HFFc6 (cell line): ENCODE measurements at regions not wholly inside any gene's neighbourhood (a gene's known extent, or its start where the extent isn't known, plus 50 kb on each side); places are given as distances from the start of the nearest gene placed in this dataset.

Source experiments
- DNase-seq: peaks from one replicate; pipeline ENCODE4 v3.0.0-alpha.2; 2018
- H3K27ac Mint-ChIP-seq: 2 replicates; pipeline ENCODE4 v1.8.0; 2020; ENCODE audit warnings: mild to moderate bottlenecking, mixed read lengths
- H3K27me3 Mint-ChIP-seq: 2 replicates; pipeline ENCODE4 v1.8.0; 2021; ENCODE audit warnings: mild to moderate bottlenecking, moderate library complexity, mixed read lengths; ENCODE audit not compliant: insufficient read depth
- H3K36me3 Mint-ChIP-seq: 2 replicates; pipeline ENCODE4 v1.8.0; 2021; ENCODE audit warnings: low read depth, mixed read lengths
- H3K4me1 Mint-ChIP-seq: 2 replicates; pipeline ENCODE4 v1.8.0; 2020; ENCODE audit warnings: low read depth, mixed read lengths
- H3K4me3 Mint-ChIP-seq: 2 replicates; pipeline ENCODE4 v1.8.0; 2020; ENCODE audit warnings: mild to moderate bottlenecking, moderate library complexity, mixed read lengths
- H3K9me3 Mint-ChIP-seq: 2 replicates; pipeline ENCODE4 v1.8.0; 2020; ENCODE audit warnings: mild to moderate bottlenecking, mixed read lengths
- CTCF ChIP-seq: fragments of 200-600 bp; sonication (generic); IDR thresholded peaks from 2 replicates; pipeline ENCODE4 v1.5.0; 2021; ENCODE audit warnings: antibody characterized with exemption, mild to moderate bottlenecking

- H3K36me3 Mint-ChIP-seq = no peaks in the 10 kb centered on the region
- no peak overlapping the region for H3K4me3 Mint-ChIP-seq
- DNase-seq = no peak
- peaks cover 31% of the 10 kb centered on the region for H3K9me3 Mint-ChIP-seq
- no peaks in the 10 kb centered on the region for H3K27me3 Mint-ChIP-seq
- no peak overlapping the region for H3K27ac Mint-ChIP-seq
- H3K4me1 Mint-ChIP-seq = no peaks in the 10 kb centered on the region
- TF ChIP-seq CTCF = no peak
These were observed 791.7 kb upstream of the PHF14 start for GRCh38 chr7:10181996-10182395.

GRCh38 chr7:10192074-10192473, 781.6 kb upstream of the PHF14 start:
- Mint-ChIP-seq H3K4me3 (no peak overlapping the region), H3K4me1 (no peaks in the 10 kb centered on the region), H3K9me3 (peaks cover 4% of the 10 kb centered on the region; the same call in 1 of the 2 replicates), H3K36me3 (no peaks in the 10 kb centered on the region), H3K27me3 (no peaks in the 10 kb centered on the region), H3K27ac (no peak overlapping the region)
- no peak for TF ChIP-seq CTCF
- DNase-seq = no peak

GRCh38 chr7:10205696-10206095, 768.0 kb upstream of the PHF14 start:
- Mint-ChIP-seq H3K4me3 (no peak overlapping the region), H3K9me3 (peaks cover 53% of the 10 kb centered on the region), H3K4me1 (no peaks in the 10 kb centered on the region), H3K36me3 (no peaks in the 10 kb centered on the region), H3K27ac (no peak overlapping the region), H3K27me3 (peaks cover 2% of the 10 kb centered on the region; the same call in 1 of the 2 replicates)
- no peak for DNase-seq
- no peak for TF ChIP-seq CTCF

GRCh38 chr7:10210000-10210399, 763.7 kb upstream of the PHF14 start:
- Mint-ChIP-seq H3K27me3 (no peaks in the 10 kb centered on the region), H3K9me3 (peaks cover 32% of the 10 kb centered on the region), H3K4me3 (no peak overlapping the region), H3K36me3 (no peaks in the 10 kb centered on the region), H3K27ac (no peak overlapping the region), H3K4me1 (no peaks in the 10 kb centered on the region)
- no peak for TF ChIP-seq CTCF
- DNase-seq = no peak

GRCh38 chr7:10211016-10211415, 762.7 kb upstream of the PHF14 start:
- H3K4me1 Mint-ChIP-seq = no peaks in the 10 kb centered on the region
- no peaks in the 10 kb centered on the region for H3K27me3 Mint-ChIP-seq
- H3K4me3 Mint-ChIP-seq = no peak overlapping the region
- TF ChIP-seq CTCF = no peak
- peaks cover 28% of the 10 kb centered on the region for H3K9me3 Mint-ChIP-seq
- no peaks in the 10 kb centered on the region for H3K36me3 Mint-ChIP-seq
- DNase-seq = no peak
- no peak overlapping the region for H3K27ac Mint-ChIP-seq

- no peak for DNase-seq
- H3K27ac Mint-ChIP-seq = no peak overlapping the region
These were observed 761.8 kb upstream of the PHF14 start for GRCh38 chr7:10211861-10212260.

More at GRCh38 chr7:10211861-10212260, 761.8 kb upstream of the PHF14 start:
- no peak for TF ChIP-seq CTCF
- Mint-ChIP-seq H3K9me3 (peaks cover 35% of the 10 kb centered on the region), H3K4me3 (no peak overlapping the region), H3K36me3 (no peaks in the 10 kb centered on the region; the same call in 1 of the 2 replicates), H3K4me1 (no peaks in the 10 kb centered on the region), H3K27me3 (no peaks in the 10 kb centered on the region)
